H1 (cell line): ENCODE measurements at regions not wholly inside any gene's neighbourhood (a gene's known extent, or its start where the extent isn't known, plus 50 kb on each side); places are given as distances from the start of the nearest gene placed in this dataset.

Experiments used
- CTCF ChIA-PET: fragments of 300-600 bp; sonication (Branson Sonifier 250); formaldehyde crosslinking; loops from one replicate; lab custom pipeline; 2021; ENCODE audit not compliant: partially characterized antibody; lab: Charles Lee
- POLR2A ChIA-PET: fragments of 300-600 bp; sonication (Branson Sonifier 250); formaldehyde crosslinking; loops from one replicate; lab custom pipeline; 2021; ENCODE audit warnings: inconsistent platforms; ENCODE audit not compliant: partially characterized antibody; lab: Charles Lee
- DNase-seq, 2 experiments: peaks; one replicate each; pipeline versions ENCODE4 v3.0.0 to v3.0.0-alpha.2; 2010 to 2022; ENCODE audit warnings: low spot score in 2 of 2, low read depth in 1 of 2, mixed read lengths in 1 of 2
- FAIRE-seq: peaks from 2 replicates; lab custom pipeline; 2011; peaks lifted over from hg19 to GRCh38; lab: Jason Lieb, UNC
- H2AFZ ChIP-seq: 2 replicates; pipeline ENCODE4 v1.8.1; 2012; ENCODE audit warnings: low read length, inconsistent platforms
- H2AK5ac ChIP-seq: 2 replicates; pipeline ENCODE4 v1.6.1; 2013; ENCODE audit warnings: low read depth, low read length
- H2BK120ac ChIP-seq: replicated peaks from 2 replicates; pipeline ENCODE3; 2013; ENCODE audit warnings: low read depth, low read length, inconsistent platforms
- H2BK12ac ChIP-seq: 2 replicates; pipeline ENCODE4 v1.6.1; 2013; ENCODE audit warnings: low read depth, low read length
- H2BK15ac ChIP-seq: 2 replicates; pipeline ENCODE4 v1.6.1; 2013; ENCODE audit warnings: low read length
- H2BK20ac ChIP-seq: 2 replicates; pipeline ENCODE4 v1.6.1; 2013; ENCODE audit warnings: low read length
- H2BK5ac ChIP-seq: 2 replicates; pipeline ENCODE4 v1.6.1; 2013; ENCODE audit warnings: low read depth, low read length
- H3K14ac ChIP-seq: 2 replicates; pipeline ENCODE4 v1.6.1; 2013; ENCODE audit warnings: inconsistent platforms; ENCODE audit not compliant: insufficient read length
- H3K18ac ChIP-seq: 2 replicates; pipeline ENCODE4 v1.6.1; 2013; ENCODE audit warnings: low read length; ENCODE audit errors: extremely low read depth
- H3K23ac ChIP-seq: 2 replicates; pipeline ENCODE4 v1.6.1; 2013; ENCODE audit warnings: inconsistent platforms; ENCODE audit not compliant: insufficient read length
- H3K23me2 ChIP-seq: 2 replicates; pipeline ENCODE4 v1.6.1; 2013; ENCODE audit warnings: low read depth, low read length
- H3K27ac ChIP-seq: 2 replicates; pipeline ENCODE4 v1.6.1; 2011; ENCODE audit warnings: low read depth, low read length, inconsistent platforms
- H3K27me3 ChIP-seq, 4 experiments: replicated peaks in 1 of 4; 1 replicate in 1 of 4; 2 replicates in 3 of 4; pipeline versions ENCODE4 v1.6.1 to v1.8.1; 2011 to 2013; ENCODE audit warnings: low read length in 3 of 4, mild to moderate bottlenecking in 3 of 4, inconsistent platforms in 2 of 4, mixed read lengths in 2 of 4, moderate library complexity in 1 of 4; ENCODE audit not compliant: control insufficient read depth in 3 of 4, insufficient read depth in 3 of 4; ENCODE audit errors: extremely low read depth in 1 of 4
- H3K36me3 ChIP-seq, 4 experiments: 2 replicates each; pipeline versions ENCODE4 v1.6.1 to v1.8.1; 2011 to 2013; ENCODE audit warnings: mild to moderate bottlenecking in 4 of 4, low read length in 3 of 4, moderate library complexity in 2 of 4, control low read depth in 1 of 4, inconsistent platforms in 1 of 4; ENCODE audit not compliant: insufficient read depth in 4 of 4, control insufficient read depth in 2 of 4
- H3K4ac ChIP-seq: replicated peaks from 2 replicates; pipeline ENCODE3; 2013; ENCODE audit warnings: low read length, low read depth, mixed read lengths, inconsistent platforms; ENCODE audit not compliant: insufficient read length
- H3K4me1 ChIP-seq, 4 experiments: replicated peaks in 1 of 4; 1 replicate in 1 of 4; 2 replicates in 3 of 4; pipeline versions ENCODE4 v1.6.1 to v1.8.1; 2011 to 2013; ENCODE audit warnings: low read length in 3 of 4, inconsistent platforms in 2 of 4, mixed read lengths in 1 of 4; ENCODE audit not compliant: insufficient read depth in 4 of 4, control insufficient read depth in 3 of 4
- H3K4me2 ChIP-seq, 2 experiments: 2 replicates each; pipeline versions ENCODE4 v1.6.1 to v1.8.1; 2011 to 2013; ENCODE audit warnings: low read depth in 2 of 2, low read length in 2 of 2, control low read depth in 1 of 2, inconsistent platforms in 1 of 2, mild to moderate bottlenecking in 1 of 2; ENCODE audit not compliant: insufficient read depth in 1 of 2
- H3K4me3 ChIP-seq, 4 experiments: fragments of 200-600, 300-600 bp in 1 of 4; sonication (generic), shearing (Covaris generic), sonication (Bioruptor Twin) in 1 of 4; 2 replicates each; pipeline versions ENCODE4 v1.5.1 to v1.8.1; 2011 to 2016; ENCODE audit warnings: low read length in 4 of 4, low read depth in 3 of 4, control low read depth in 2 of 4, inconsistent platforms in 2 of 4, mild to moderate bottlenecking in 2 of 4, mixed read lengths in 1 of 4, moderate library complexity in 1 of 4; ENCODE audit not compliant: insufficient read depth in 2 of 4; ENCODE audit errors: extremely low read depth in 1 of 4
- H3K56ac ChIP-seq: replicated peaks from 2 replicates; pipeline ENCODE3; 2013; ENCODE audit warnings: low read depth, mild to moderate bottlenecking, mixed read lengths, low read length, inconsistent platforms; ENCODE audit not compliant: insufficient read length
- H3K79me1 ChIP-seq: 2 replicates; pipeline ENCODE4 v1.6.1; 2013; ENCODE audit warnings: low read depth, low read length, control low read depth
- H3K79me2 ChIP-seq, 2 experiments: 2 replicates each; pipeline versions ENCODE4 v1.6.1 to v1.8.1; 2012 to 2013; ENCODE audit warnings: low read length in 2 of 2, mild to moderate bottlenecking in 2 of 2, inconsistent platforms in 1 of 2; ENCODE audit not compliant: insufficient read depth in 2 of 2, control insufficient read depth in 1 of 2
- H3K9ac ChIP-seq, 4 experiments: replicated peaks in 1 of 4; 1 replicate in 1 of 4; 2 replicates in 3 of 4; pipeline versions ENCODE4 v1.6.1 to v1.8.1; 2011 to 2013; ENCODE audit warnings: low read depth in 3 of 4, low read length in 3 of 4, control low read depth in 2 of 4, mild to moderate bottlenecking in 2 of 4, moderate library complexity in 2 of 4, inconsistent platforms in 1 of 4; ENCODE audit errors: extremely low read depth in 1 of 4
- H3K9me3 ChIP-seq, 2 experiments: 2 replicates each; pipeline versions ENCODE4 v1.6.1 to v1.8.1; 2012 to 2013; ENCODE audit warnings: mild to moderate bottlenecking in 2 of 2, moderate library complexity in 2 of 2, control low read depth in 1 of 2, inconsistent platforms in 1 of 2, low read depth in 1 of 2, low read length in 1 of 2, mixed read lengths in 1 of 2; ENCODE audit not compliant: insufficient read depth in 2 of 2
- H4K20me1 ChIP-seq, 2 experiments: replicated peaks in 1 of 2; 2 replicates each; pipeline versions ENCODE3 to v1.8.1; 2011 to 2013; ENCODE audit warnings: inconsistent platforms in 2 of 2, low read length in 2 of 2, mild to moderate bottlenecking in 1 of 2; ENCODE audit not compliant: insufficient read depth in 2 of 2, control insufficient read depth in 1 of 2
- H4K5ac ChIP-seq: 2 replicates; pipeline ENCODE4 v1.6.1; 2013; ENCODE audit warnings: low read length, low read depth, mixed read lengths, inconsistent platforms; ENCODE audit not compliant: insufficient read length
- H4K8ac ChIP-seq: 2 replicates; pipeline ENCODE4 v1.8.0; 2013; ENCODE audit warnings: mild to moderate bottlenecking, moderate library complexity, low read length, inconsistent platforms; ENCODE audit not compliant: insufficient read depth; ENCODE audit errors: extremely low read depth
- H4K91ac ChIP-seq: replicated peaks from 2 replicates; pipeline ENCODE3; 2013; ENCODE audit warnings: low read length, mixed read lengths, inconsistent platforms; ENCODE audit not compliant: insufficient read length
- BRCA1 ChIP-seq: IDR thresholded peaks from 2 replicates; pipeline ENCODE4 v1.6.1; 2012; ENCODE audit warnings: low read depth, low read length, improper control_type of control experiment
- CHD1 ChIP-seq: IDR thresholded peaks from 2 replicates; pipeline ENCODE4 v1.6.1; 2012; ENCODE audit warnings: low read depth, low read length, improper control_type of control experiment
- CHD2 ChIP-seq: IDR thresholded peaks from 2 replicates; pipeline ENCODE4 v1.6.1; 2012; ENCODE audit warnings: low read length, improper control_type of control experiment
- EP300 ChIP-seq, 2 experiments: IDR thresholded peaks; 1 replicate in 1 of 2; 2 replicates in 1 of 2; pipeline ENCODE4 v1.6.1; 2011 to 2012; ENCODE audit warnings: low read depth in 2 of 2, low read length in 2 of 2, mild to moderate bottlenecking in 2 of 2, borderline replicate concordance in 1 of 2, inconsistent platforms in 1 of 2, moderate library complexity in 1 of 2
- NRF1 ChIP-seq: IDR thresholded peaks from 2 replicates; pipeline ENCODE4 v1.6.1; 2011; ENCODE audit warnings: mild to moderate bottlenecking, low read depth, low read length, improper control_type of control experiment
- POLR2A ChIP-seq, 2 experiments: IDR thresholded peaks; 1 replicate in 1 of 2; 2 replicates in 1 of 2; pipeline ENCODE4 v1.6.1; 2011; ENCODE audit warnings: low read depth in 2 of 2, low read length in 2 of 2, mild to moderate bottlenecking in 2 of 2; ENCODE audit errors: control extremely low read depth in 1 of 2
- RNF2 ChIP-seq: fragments of 200-900, 300-1000 bp; sonication (generic); IDR thresholded peaks from 2 replicates; pipeline ENCODE4 v1.7.1; 2016; ENCODE audit warnings: borderline replicate concordance, low read depth, mild to moderate bottlenecking, antibody characterized with exemption, low read length; ENCODE audit not compliant: poor library complexity, severe bottlenecking; ENCODE audit errors: missing control alignments
- RXRA ChIP-seq: IDR thresholded peaks from 2 replicates; pipeline ENCODE4 v1.6.1; 2011; ENCODE audit warnings: low read depth, mild to moderate bottlenecking, low read length, moderate library complexity; ENCODE audit not compliant: insufficient read depth
- SIRT6 ChIP-seq: IDR thresholded peaks from one replicate; pipeline ENCODE4 v1.7.1; 2012; ENCODE audit warnings: low read length, inconsistent platforms
- SP2 ChIP-seq: IDR thresholded peaks from 2 replicates; pipeline ENCODE4 v1.6.1; 2012; ENCODE audit warnings: mild to moderate bottlenecking, low read length, inconsistent platforms
- SP4 ChIP-seq: IDR thresholded peaks from 2 replicates; pipeline ENCODE4 v1.6.1; 2012; ENCODE audit warnings: low read length, inconsistent platforms
- SUZ12 ChIP-seq: fragments of 200-600 bp; sonication (generic); IDR thresholded peaks from 2 replicates; pipeline ENCODE4 v1.6.1; 2012; ENCODE audit warnings: mild to moderate bottlenecking, inconsistent platforms, low read length, moderate library complexity, mixed read lengths
- WGBS, 2 experiments: shearing (Covaris generic) in 1 of 2; methylation state at CpG; one replicate each; pipeline versions ENCODE4 v1.1.6 to v1.1.7; 2013 to 2015; ENCODE audit warnings: low lambda C conversion rate in 2 of 2, mixed read lengths in 2 of 2, inconsistent platforms in 1 of 2, low coverage in 1 of 2, missing lambda C conversion rate in 1 of 2; ENCODE audit not compliant: insufficient replicate concordance in 2 of 2, insufficient coverage in 1 of 2, insufficient read length in 1 of 2; ENCODE audit errors: extremely low coverage in 1 of 2, missing lambda C conversion rate in 1 of 2; 5-methylcytosine and 5-hydroxymethylcytosine counted together
- TF ChIP-seq, protein P1 (sequence below): IDR thresholded peaks from 2 replicates; pipeline ENCODE4 v1.6.1; 2012; ENCODE audit warnings: inconsistent platforms

DNA sequence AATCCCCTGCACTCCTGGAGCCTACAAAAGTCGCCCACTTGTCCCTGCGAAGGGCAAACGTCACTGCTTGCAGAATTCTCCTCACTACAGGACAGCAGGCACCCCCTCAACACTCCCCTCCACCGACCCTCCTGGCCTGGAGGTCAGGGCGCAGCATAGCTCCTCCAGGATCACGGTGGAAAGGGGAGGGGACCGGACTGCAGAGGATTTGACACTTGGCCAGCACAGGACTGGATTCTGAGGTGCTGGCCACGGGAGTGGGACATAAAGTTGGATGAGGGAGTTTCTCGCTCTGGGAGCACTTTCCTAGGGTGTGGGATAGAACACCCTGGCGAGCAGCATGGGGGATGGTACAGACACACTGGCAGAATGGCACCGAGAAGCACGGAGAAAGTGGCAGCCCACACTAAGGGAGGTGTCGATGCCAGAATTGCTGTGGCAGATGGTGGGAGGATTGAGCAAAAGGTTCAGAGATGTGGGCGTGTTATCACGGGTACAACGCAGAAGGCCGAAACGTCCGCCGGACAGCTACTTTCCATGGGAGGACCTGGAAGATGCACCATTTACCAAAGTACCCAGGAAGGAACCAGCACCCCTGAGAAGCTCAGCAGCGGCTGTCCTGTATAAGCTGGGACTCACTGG, 51.4 kb upstream of the DIO3 start:
- Histone ChIP-seq H3K14ac (no peak overlapping the region), H3K27me3 (no peaks in the 10 kb centered on the region), H3K4me1 (no peaks in the 10 kb centered on the region), H4K20me1 (no peaks in the 10 kb centered on the region), H3K23me2 (no peaks in the 10 kb centered on the region), H4K91ac (no peak overlapping the region), H2BK20ac (no peak overlapping the region), H3K23ac (no peak overlapping the region), H4K8ac (no peak overlapping the region; the same call in 1 of the 2 replicates), H2AFZ (no peak overlapping the region), H3K9me3 (no peaks in the 10 kb centered on the region), H3K18ac (no peak overlapping the region), H2AK5ac (no peak overlapping the region), H2BK12ac (no peak overlapping the region), H3K4me3 (no peak overlapping the region), H3K4ac (no peak overlapping the region), H3K27ac (no peak overlapping the region), H3K79me1 (no peaks in the 10 kb centered on the region), H2BK120ac (no peak overlapping the region), H3K79me2 (no peaks in the 10 kb centered on the region), H2BK15ac (no peak overlapping the region), H3K4me2 (no peak overlapping the region), H3K56ac (no peak overlapping the region), H3K9ac (no peak overlapping the region), H2BK5ac (no peak overlapping the region), H3K36me3 (no peaks in the 10 kb centered on the region), H4K5ac (no peak overlapping the region)
- TF ChIP-seq BRCA1 (no peak), NRF1 (no peak), SUZ12 (no peak), SP4 (no peak), RNF2 (no peak), CHD1 (no peak), SP2 (no peak), CHD2 (no peak), SIRT6 (no peak), POLR2A (IDR thresholded peaks at IDR 0.05; ENCODE audit: control extremely low read depth in 1 of 2, low read depth in 2 of 2, low read length in 2 of 2) (no peak), EP300 (IDR thresholded peaks at IDR 0.05; ENCODE audit: borderline replicate concordance in 1 of 2, low read depth in 2 of 2, low read length in 2 of 2) (no peak), RXRA (no peak)
- TF ChIP-seq, protein P1, sequence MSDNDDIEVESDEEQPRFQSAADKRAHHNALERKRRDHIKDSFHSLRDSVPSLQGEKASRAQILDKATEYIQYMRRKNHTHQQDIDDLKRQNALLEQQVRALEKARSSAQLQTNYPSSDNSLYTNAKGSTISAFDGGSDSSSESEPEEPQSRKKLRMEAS = no peak
- 91% methylated on average over 21 of the region's 21 CpGs; no CpG with 5 or more reads in 1 of the 2 experiments for WGBS, 2 experiments
- POLR2A ChIA-PET = no interaction called here
- DNase-seq (no peak), FAIRE-seq (no peak)
- CTCF ChIA-PET = interaction anchor here (0.8 to 1.7 kb wide), 4 partner anchors 8 to 11 kb away, joined by 3 to 5 read pairs (median 4); no protein-coding TSS in a partner anchor
